HG02759 (cell line): ENCODE measurements at regions not wholly inside any gene's neighbourhood (a gene's known extent, or its start where the extent isn't known, plus 50 kb on each side); places are given as distances from the start of the nearest gene placed in this dataset.

Experiments
- ATAC-seq: cut with Tn5 transposase; IDR thresholded peaks from one replicate; pipeline ENCODE4 v1.9.1; 2021; ENCODE audit warnings: mild to moderate bottlenecking, moderate library complexity; ENCODE audit not compliant: unreplicated experiment

- ATAC-seq: no peak
Measured at GRCh38 chr2:204265681-204266181, 279.5 kb upstream of the PARD3B start.

DNA sequence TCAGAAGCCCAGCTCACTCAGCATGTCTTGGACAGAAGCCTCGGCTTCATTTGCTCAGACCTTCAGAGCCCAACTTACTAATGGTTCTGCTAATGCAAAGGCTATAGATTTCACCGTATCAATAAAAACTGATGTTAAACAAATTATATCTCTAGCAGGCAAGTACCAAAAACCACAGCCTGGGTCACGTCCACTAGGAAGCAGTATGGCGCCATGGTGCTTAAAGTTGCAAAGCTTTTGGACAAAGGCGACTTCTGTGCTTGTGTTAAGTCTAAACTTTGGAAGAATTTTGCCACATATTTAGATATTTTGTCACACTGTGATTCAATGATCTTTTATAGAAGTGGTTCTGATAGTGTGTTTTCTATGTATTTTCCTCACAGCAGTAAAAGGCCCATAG is 276.8 kb upstream of the PARD3B start:
- no peak for ATAC-seq

- ATAC-seq: no peak
Measured at GRCh38 chr2:204268971-204269370, 276.3 kb upstream of the PARD3B start.

DNA sequence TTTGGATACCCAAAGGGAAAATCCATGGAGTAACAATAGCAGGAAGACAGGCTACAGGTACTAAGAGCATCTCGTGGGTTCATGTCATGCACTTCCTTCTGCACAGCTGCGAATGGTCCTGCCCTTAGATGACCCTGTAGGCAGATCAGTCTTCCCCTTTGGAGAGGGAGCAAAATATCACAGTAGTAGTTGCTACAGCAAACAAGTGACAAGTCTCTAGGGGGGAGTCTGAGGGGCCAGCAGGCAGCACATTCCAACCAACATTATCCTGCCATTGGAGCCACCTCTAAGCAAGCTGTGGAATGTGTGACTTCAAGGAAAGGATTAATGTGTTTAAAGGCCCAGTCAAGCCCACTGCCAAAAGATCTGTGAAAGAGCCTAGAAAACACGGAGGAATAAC is 273.2 kb upstream of the PARD3B start:
- no peak for ATAC-seq

- no peak for ATAC-seq
Measured at GRCh38 chr2:204272610-204273287, 272.5 kb upstream of the PARD3B start.

DNA sequence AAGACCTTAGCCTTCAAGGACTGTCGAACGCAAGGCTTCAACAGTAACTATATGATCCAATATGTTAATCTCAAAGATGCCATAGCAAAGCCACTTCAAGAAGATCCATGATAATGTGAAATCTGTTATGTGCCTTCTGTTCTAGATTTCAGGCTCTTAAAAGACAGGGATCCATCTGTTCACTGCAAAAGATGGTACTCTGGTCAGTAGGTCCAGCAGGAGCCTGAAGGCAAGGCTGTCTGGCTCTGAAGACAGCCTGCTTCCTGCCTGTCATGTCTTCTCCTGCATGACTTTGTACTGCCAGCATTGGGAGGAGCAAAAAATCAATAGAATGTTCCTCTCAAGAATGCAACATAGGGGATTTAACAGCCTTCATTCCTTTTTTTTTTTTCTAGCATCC is 270.8 kb upstream of the PARD3B start:
- no peak for ATAC-seq

DNA sequence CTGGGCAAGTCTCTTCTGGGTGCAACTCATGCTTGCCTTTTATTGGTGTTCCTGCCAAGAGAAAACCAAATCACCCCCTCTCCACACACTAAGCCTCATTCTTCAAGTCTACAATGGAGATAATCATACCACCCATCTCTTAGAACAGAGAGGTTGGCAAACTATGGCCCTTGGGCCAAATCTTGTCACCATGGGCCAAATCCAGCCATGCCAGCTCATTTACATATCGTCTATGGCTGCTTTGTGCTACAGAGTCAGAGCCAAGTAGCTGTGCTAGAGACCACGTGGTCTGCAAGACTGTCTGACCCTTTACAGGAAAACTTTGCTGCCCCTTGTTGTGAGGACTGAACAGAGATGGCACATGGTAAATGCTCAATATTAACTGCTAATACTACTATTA is 270.3 kb upstream of the PARD3B start:
- no peak for ATAC-seq

DNA sequence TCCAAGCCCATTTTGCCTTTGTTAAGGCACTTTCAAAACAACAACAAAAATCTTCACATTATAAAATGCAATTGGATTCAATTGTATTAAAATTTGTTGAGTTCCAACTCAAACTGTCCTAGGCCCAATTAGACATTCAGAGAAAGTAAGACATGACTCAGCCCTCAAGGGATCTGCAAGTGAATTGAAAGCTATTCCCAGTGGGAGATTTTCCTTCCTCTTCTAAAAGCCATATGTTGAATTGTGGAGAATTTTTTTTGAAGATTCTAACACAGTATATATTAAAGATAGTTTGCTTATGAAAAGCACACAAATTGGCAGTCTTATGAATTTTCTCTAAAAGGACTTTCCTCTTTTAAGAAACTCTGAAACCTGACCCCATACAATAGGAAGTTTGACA is 268.0 kb upstream of the PARD3B start:
- ATAC-seq: no peak

GRCh38 chr2:204278454-204278853 is 266.8 kb upstream of the PARD3B start:
- no peak for ATAC-seq

DNA sequence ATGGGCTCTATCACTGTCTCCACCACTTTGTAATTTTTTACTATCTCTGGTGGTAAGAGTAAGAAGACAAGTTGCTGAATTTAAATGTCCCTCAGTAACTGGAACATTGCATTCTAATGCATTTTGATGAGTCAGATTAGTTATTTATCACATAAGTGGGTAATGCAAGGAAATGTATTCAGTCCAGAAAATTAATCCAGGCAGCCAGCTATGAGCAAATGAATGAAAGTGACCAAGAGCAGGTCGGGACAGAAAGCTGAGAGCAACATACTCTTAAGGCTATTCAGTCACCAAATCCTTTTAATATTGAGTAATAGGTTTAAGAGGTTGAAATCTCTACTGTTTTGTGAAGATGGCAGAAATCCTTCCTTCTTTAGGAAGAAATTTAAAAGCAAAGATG is 265.5 kb upstream of the PARD3B start:
- ATAC-seq: no peak

DNA sequence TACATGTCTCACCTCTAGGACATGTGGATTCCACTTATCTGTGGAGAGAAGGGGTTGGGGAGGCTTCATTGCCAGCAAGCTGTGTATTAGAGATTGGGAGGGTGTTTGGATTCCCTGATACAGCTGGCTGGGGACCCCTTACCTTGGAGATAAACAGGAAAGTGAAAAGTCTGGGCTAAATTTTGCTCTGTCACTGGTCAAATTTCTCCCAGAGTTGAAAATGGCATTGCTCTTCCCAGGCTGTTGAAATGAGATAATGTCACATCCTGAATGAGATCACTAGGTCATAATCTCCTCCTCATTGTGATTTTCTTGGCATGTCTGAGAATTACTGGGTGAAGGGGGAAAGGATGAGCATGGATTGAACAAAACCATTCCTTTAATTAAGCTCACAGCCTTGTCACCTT is 265.0 kb upstream of the PARD3B start:
- ATAC-seq: no peak

DNA sequence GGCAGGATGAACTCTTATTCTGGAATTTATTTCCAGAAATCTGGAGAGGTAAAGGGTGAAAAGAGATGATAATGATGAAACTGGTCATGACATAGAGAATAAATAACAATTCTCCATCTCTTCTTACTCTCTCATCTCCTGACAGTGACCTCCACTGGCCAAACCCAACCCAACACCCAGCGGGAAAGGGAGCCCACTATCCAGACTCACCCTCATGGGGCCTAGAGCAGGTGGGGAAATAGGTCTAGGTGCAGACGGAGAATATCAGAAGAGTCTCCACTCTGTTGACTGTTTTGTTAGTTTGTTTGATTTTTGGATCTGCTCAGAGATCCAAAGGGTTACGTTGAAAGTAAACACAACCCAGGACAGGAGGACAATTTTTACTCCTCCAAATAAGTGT is 263.2 kb upstream of the PARD3B start:
- ATAC-seq: no peak

DNA sequence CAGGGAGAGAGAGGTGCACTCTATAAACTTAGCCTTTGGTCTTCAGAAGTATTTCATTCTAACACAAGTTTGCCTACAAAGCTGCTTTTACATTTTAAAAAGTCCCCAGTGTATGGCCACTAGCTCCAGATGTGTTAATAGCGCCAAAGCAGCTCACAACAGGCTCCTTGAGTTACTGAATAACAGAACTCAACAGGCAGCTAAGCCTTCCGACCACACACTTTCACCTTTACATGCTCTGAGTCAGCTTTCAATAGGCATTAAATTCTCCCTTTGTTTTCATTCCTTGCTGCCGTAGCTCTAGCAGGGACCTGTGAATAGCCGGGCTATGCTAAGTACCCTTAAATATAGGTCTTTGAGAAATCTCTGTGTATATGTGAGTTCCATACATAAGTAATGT is 262.8 kb upstream of the PARD3B start:
- ATAC-seq: no peak

DNA sequence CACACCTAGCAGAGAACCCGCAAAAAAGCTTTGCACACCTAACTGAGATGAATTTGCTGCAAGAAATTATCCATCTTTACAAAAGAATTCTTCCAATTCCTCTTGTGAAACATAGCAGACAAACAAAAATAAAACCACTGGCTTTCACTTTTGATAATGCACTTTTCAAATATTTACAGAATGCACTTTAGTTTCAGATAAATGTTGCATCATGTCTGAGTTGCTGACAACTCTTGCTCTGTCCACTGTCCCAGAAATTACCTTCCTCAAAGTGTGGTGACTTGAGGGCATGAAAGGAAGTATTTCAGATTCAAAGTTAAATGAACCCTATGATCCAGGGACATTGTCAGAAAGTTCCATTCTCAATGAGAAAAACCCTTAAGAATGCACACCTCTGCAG is 256.2 kb upstream of the PARD3B start:
- ATAC-seq: no peak

- no peak for ATAC-seq
Measured at GRCh38 chr2:204292439-204292838, 252.8 kb upstream of the PARD3B start.

- no peak for ATAC-seq
Measured at GRCh38 chr2:204293884-204294747, 251.2 kb upstream of the PARD3B start.

DNA sequence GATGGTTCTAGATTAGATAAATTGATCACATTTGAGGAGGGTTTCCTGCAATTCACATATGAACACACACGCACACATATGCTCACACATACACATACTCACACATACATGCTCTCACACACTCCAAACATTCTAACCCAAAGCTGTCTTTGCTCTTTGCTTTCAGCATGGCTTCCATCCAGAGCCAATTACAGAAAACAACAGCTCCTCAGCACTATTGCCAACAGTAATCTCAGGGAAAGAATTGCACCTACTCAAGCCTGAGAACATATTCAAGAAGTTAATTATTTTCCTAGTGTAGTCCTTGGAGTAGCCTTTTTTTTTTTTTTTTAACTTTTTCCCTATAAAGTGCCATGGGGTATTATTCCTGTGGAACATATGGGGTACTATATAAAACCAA is 246.9 kb upstream of the PARD3B start:
- no peak for ATAC-seq

DNA sequence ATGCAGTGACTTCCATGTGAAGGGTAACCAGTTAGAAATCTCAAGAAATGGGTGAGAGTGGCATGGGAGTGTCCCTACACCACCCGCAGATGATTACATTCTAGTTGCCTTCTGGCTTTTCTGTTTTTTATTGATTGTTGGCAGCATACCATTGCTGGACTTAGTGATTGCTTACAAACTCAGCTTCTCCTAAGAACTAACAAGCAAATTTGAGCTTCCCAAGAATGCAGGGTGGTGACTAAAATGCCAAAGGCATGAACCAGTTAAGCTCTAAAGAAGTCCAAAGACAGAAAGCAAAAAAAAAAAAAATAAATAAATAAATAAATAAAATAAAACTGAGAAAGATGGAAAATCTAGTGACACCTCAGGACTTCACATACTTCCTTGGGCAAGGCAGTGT is 245.5 kb upstream of the PARD3B start:
- no peak for ATAC-seq

- ATAC-seq: no peak
Measured at GRCh38 chr2:204306667-204307066, 238.6 kb upstream of the PARD3B start.

DNA sequence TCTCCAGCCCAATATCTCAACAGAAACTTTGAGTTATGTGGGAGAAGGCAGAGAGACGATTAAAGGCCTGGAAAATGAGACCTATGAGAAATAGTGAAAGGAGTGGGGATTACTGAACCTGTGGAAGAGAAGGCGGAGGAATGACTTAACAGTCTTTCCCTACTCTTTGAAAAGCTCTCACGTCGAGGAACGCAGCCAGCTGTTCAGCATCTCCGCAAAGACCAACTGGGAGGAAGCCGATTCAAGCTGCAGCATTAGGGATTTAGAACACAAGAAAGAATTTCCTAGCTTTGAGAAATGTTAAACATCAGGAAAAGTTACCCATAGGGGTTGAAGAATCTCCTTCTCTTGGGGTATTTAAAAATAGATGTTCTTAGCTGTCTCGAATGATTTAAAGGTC is 233.2 kb upstream of the PARD3B start:
- ATAC-seq: no peak

- ATAC-seq: no peak
Measured at GRCh38 chr2:204313256-204313655, 232.0 kb upstream of the PARD3B start.

DNA sequence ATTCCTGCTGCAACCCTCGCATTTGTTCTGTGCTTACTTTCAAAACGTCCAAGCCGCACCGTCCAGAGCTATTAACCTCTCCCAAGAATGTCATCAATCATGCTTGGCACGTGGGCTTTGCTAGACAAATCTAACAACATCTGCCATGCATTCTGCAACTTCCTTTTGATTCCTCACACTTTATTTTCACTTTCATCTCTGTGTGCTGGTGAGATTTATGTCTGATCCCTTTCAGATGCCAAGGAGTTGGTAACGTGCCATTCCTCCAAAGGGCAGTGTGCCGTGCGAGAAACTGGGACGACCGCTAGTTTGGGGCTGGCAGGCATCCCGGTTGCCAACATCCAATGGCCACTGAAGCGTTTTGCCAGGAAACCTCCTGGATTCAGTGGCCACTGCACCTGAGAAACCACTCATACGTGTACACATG is 230.0 kb upstream of the PARD3B start:
- no peak for ATAC-seq
